NCI-H2107 (cell line): ENCODE measurements at regions not wholly inside any gene's neighbourhood (a gene's known extent, or its start where the extent isn't known, plus 50 kb on each side); places are given as distances from the start of the nearest gene placed in this dataset.

Experiments
- DNase-seq: peaks from one replicate; lab custom pipeline; 2025; lab: John Stamatoyannopoulos, UW

DNA sequence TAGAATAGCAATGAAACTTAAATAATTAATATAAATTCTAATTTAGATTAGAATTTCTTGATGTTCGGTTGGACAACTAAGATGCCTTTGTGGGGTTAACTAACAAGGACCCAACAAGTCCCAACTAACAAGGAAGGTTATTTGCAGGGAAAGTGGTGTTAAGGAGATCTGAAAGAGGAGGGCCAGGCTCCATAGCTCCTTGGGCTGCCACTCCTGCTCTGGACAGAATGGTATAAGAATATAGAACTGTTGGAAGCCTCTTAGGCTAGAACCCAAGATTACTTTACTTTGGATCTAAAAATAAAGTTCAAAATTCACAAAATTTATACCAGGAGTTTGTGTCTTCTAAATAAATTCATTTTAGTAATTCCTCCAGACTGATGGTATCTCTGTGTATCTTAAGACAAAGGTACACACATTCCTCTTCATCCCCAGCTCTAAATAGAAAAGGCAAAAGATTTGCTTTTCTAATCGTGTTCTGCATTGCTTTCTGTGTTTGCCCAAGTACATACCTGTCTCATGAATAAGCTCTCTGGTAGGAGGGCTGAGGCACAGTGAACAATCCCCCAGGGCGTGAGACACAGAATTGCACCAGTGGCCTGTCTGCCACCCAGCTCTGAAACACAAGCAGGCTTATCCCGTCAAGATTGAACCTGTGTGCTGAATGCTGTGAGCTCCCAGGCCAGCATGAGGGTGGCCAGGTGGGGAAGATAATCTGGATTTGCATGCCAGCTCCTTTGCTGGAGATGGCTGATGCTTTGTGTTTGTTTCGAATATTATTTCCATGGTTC is 176.0 kb downstream of the ACKR3 start:
- DNase-seq, result no peak

DNA sequence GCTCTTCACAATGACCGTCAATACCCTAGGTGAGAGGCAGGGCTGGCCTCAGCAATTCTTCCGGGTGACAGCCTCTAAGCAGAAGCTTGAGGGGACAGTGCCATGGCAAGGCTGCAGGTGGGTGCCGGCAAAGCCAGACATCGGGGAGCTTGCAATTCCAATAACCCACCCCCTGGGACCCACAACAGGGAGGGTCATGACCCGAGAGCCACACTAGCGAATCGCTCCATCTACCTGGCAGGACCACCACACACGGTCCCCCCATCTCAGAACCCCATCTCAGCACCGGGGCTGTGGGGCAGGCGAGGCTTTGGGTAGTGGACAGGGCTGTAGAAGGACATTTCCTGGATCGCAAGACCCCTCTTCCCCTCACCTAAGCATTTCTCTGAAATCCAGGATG is 177.2 kb downstream of the ACKR3 start:
- DNase-seq, result no peak

DNA sequence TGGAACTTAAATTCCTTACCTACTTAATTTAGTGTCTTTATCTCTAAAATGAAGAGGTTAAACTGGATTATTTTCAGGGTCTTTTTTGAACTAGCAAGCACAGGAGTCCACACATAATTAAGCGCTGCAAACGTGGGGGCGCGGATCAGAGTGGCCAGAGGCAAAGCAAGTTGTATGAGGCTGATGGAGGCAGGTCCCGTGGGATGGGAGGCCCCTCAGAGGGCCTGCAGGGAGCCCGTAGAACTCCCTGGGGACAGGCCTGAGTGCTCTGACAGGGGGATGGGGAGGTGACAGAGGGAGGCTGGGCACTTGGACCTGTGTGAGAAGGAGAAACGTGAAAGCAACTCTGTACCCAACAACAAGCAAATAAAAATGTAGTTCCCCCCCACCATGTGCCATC is 177.8 kb downstream of the ACKR3 start:
- no peak for DNase-seq

DNA sequence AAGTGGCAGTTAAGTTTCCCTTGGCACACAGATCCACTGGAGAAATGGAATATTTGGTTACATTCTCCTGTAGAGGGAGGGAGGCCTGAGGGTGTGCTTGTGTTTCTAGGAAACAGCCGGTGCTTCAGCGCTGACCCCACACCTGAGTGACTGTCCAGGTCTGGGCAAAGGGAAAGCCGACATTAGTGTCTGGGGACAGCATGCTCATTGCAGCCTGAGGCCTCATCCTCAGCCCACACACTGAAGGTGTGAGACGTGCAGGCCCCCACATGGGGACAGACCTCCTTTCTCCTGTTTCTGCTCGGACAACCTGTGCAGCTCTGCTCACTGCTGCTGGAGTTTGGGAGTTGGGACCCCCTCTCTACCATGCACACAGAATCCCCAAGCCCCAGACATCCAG is 178.3 kb downstream of the ACKR3 start:
- no peak for DNase-seq

DNA sequence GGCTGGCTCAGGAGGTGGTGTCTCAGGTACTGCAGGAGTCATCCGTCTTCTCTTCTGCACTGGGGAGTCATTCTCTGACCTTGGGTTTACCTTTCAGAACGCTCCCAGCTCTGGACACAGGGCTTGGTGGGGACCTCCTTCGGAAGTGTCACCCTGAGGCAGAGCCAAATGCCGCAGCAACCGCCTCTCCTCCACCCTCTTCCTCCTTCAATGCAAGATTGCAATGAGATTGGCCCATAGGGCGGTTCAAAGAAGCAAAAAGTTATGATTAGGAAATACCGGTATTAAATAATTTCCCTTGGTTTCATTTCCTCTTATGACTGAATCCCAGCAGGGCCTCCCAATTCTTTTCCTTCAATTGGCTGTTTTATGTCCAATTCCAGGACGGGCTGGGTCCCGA is 178.8 kb downstream of the ACKR3 start:
- no peak for DNase-seq

DNA sequence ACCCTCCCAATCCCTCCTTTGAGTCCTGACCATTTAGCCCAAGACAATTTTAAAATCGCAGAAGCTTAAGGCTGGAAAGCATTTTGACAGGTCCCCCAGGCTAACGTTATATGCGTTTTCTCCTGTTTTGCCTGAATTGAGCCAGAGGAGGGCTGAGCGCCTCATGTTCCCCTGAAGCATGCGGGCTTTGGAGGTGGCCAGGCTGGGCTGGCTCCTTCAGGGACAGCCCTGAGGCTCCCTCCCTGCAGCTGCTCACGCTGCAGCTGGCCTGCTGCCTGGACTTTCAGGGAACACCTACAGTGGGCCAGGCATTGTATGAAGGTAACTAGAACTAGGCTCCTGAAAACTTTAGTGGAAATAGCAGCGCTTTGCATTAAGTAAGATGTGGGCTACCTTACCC is 179.2 kb downstream of the ACKR3 start:
- no peak for DNase-seq

DNA sequence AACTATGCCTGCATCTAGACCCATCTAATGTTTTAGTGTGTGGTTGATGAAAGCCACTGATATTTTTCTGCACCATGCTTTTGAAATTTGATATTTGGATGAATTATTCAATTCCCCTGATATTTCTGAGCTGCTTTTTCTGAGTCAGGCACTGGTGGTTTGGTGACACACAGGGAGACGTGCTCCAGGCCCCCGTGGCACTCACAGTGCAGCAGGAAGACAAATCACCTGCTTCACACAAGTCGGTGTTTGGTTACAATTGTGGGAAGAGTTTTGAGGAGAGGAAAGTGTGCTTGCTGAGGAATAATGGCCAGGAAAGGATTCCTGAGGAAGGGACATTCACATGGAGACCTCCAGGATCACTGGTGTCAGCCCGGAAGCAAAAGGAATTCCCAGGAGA is 179.7 kb downstream of the ACKR3 start:
- DNase-seq, result peak; percentile 32

DNA sequence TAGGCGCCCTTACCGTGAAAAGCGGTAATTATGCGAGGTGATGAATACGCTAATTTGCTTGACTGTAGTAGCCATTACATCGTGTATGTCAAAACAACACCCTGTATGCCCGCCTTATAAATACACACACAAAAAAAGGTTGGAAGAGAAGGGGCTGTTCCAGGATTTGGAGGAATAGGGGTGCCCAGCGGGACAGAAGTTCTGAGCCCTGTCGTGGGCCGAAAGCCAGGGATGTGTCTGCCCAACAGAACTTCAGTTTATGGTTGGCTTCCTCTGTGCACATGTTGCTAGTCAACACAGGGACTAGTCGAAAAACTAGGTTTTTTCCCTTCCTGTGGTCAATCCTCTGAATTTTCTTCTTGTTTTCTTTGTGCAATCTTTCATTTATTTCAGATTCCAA is 182.5 kb downstream of the ACKR3 start:
- no peak for DNase-seq

DNA sequence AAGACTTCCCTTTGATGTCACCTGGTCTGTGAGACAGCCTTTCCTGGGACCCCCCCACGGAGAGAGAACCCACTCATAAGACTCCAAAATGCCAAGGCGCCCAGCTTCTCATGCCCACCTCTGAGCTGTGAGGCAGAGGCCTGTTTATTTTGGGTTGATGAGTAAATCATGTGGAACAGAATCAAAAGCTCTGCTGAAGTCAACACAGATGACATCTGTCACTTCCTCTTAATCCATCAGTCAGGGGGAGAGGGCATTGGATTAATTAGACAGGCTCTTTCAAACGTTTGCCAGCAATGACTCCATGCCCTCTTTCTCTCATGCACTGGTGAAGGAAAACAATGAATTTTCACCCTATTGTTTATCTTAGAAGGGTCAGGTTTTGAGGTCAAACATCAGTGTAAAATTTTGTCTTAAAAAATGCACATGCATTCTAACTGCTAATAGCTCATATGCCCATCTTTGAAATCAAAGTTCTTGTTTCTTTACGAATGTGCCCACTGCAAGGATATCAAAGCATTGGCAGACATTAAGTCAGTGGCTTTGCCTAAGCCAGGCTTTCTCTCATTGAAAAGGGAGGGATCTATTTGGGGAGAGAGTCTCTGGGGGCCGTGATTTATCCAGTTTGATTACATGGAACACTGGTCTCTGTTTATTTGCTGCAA is 184.1 kb downstream of the ACKR3 start:
- no peak for DNase-seq

DNA sequence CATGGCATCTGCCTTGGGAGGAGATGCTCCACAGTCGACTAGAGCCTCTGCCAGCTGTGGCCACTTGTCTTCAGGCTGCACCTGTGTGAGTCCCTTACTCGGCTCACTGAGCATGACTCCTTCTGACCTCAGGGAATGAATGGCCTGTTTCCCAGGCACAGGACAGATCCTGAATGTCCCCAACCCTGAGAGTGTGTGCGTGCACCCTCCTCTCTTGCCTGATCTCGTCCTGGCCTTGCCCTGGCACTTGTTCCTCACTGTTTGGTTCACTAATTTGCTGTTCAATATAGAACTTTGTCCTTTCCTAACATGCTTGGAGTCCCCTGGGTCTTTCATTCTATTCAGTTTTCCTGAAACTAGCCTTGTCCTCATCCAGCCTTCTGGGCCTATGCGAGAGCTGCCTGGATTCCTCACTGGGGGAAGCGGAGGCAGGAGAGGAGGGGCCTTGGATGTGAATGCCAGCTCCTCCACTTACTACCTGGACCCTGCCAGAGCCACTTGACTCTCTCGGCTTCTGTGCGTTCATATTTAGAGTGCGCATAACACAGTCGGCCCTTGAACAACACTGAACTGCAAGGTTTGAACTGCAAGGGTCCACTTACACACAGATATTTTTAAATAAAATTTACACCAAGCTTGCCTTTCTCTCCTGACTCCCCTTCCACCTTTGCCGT is 184.8 kb downstream of the ACKR3 start:
- no peak for DNase-seq

DNA sequence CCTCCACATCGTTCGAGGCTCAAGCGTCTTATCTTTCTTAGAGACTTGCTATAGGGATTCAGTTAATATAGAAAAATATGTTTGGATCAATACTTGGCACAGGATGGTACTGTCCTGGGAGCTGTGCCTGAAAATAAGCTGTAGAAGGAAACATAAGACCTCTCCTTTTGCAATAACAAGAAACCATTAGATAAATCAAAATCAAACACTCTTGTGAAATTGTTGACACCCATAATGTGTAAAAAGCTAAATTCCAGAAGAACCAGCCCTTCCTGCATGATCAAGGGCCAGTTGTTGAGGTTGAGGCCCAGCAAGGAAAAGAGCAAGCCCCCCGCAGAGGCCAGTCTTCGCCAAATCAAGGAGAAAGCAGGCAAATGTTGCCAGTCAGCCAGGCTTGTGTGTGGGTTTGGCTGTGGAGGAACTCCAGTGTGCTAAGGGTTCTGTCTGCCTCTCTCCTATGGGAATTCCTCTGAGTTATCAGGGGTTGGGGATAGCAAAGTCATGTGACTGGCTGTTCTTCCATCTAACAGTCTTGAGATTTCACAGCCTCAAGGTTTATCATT is 185.7 kb downstream of the ACKR3 start:
- DNase-seq, result no peak

DNA sequence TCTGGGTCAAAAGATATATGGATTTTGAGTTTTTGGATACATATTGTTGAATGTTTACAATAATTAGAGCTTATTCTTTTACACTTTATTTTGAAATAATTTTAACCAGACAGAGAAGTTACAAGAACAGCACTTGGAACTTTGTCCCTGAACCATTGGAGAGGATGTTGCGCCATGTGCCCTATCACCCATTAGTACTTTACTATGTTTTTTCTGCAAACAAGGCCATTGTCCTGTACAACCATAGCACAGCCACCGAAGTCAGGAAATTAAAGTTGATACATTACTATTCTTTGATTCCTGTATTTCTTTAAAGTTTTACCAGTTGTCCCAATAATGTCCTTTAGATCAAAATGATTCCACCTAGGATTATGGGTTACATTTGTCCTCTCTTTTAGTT is 188.8 kb downstream of the ACKR3 start:
- DNase-seq, result no peak

DNA sequence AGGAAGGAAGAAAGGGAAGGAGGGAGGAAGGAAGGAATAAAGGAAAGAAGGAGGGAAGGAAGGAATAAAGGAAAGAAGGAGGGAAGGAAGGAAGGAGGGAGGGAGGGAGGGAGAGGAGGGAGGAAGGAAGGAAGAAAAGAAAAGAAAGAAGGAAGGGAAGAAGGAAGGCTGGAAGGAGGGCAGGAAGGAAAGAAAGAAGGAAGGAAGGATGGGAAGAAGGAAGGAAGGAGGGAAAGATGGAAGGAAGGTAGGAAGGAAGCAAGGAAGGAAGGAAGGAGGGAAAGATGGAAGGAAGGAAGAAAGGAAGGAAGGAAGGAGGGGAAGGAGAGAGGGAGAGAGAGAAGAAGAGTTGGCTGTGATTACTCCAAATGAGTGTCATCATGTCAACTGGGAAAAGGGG is 190.6 kb downstream of the ACKR3 start:
- no peak for DNase-seq

DNA sequence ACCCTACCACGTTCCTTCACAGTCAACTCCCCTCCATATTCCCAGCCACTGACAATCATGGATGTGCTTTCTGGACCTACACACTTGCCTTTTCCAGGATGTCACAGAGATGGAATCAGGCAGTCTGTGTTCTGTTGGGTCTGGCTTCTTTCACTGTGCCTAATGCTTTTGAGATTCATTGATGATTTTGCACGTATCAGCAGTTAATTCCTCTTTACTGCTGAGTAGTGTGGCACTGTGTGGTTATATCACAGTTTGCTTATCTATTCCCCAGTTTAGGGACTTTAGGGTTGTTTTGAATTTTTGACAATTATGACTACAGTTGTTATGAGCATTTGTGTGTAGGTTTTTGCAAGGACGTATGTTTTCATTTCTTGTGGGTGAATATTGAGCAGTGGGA is 191.7 kb downstream of the ACKR3 start:
- DNase-seq, result no peak

DNA sequence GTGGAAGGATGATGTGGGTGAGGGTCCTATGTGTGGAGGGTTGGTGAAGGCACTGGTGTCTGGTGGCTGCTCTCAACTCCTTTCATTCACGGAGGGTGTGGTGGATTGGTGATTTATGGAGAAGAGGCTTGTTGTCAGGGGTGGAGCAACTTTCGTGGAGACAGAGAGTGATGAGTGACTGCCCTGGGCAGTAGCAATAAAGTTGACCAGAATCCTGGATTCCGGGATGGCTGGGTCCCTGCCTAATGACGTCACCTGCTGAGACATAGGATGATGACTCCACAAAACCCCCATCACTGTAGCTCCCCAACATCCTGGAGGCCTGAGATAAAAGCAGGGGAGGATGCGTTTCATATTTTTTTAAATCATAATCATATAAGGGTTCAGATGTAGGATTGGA is 193.0 kb downstream of the ACKR3 start:
- no peak for DNase-seq

DNA sequence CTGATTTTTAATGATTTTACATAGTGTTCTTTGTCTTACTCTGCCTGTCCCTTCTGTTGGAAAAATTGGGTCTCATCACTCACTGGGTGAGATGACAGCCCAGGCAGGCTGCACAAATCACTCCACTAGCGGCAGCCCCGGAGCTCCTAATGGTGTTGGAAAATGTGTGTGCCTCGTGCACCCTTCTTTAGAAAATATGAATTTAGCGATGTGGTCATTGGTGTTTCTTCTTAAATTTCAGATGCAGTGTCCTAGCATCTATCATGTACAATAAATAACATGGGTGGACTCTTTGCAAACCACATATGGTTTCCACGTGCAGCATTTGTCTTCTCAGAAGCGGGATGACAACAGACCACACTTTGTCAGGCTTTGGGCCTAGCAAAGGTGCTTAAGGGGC is 194.2 kb downstream of the ACKR3 start:
- no peak for DNase-seq

DNA sequence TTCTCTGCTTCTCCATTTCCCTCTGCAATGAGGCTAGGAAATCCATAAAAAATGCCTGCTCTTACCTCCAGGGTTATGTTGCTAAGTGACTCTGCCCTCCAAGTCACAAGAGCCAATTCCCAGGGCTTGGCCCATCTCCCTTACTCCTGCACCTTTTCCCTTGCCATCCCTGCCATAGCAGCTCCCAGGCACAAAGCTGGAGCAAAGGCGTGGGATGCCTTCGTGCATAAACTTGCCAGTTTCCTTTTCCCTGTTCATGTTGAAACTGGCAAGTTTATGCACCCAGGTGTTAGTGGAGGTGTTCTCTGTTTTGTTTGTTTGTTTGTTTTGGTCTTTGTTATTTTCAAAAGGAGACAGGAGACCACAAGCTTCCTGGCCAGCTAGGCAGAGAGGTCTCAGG is 195.1 kb downstream of the ACKR3 start:
- no peak for DNase-seq

DNA sequence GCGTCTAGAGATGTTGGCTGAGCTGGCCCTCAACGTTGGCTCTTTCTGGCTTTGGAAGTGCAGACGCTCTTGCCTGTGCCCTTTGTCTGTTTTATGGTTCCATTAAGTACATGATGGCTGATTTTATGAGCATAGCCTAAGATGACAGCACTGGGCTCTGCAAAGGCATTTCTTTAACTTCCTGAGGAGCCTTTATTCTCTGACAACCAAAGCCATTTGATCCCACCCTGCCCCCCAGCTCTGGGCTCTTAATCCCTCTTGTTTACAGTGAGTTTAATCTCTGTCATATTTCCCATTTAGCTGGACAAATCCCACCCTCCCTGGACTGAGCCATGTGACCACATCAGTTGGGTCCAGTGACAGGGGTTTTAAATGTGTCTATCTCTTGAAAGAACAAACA is 195.9 kb downstream of the ACKR3 start:
- DNase-seq, result no peak

DNA sequence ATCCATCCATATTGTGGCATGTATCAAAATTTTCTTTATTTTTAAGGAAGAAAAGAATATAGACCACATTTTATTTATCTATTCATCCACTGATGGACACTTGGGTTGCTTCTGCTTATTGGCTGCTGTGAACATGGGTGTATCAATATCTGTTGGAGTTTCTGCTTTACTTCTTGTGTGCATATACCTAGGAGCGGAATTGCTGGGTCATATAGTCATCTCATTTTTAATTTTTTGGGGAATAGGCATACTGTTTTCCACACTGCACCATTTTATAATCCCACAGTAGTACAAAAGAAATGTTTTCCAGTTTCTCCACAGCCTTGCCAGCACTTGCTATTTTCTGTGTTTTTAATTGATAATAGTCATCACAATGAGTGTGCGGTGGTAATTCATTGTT is 197.2 kb downstream of the ACKR3 start:
- no peak for DNase-seq

DNA sequence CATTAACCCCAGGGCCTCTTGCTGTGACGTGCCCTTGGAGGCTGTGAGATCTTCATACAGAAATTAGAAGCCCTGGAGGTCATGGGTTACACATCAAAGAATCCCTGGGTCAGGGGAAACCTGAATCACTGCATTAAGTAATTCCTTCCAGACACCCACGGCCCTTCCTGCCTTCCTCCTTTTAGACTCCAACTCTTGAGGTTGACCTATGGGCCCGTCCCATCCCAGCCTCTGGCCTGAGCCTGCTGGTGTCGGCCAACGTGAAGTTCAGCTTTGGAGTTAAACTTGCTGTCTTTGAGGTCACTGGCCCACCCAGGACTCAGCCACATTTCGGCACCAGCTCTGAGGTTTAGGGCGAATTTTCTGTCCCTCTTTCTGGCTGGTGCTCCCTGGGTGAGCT is 198.3 kb downstream of the ACKR3 start:
- DNase-seq, result no peak

DNA sequence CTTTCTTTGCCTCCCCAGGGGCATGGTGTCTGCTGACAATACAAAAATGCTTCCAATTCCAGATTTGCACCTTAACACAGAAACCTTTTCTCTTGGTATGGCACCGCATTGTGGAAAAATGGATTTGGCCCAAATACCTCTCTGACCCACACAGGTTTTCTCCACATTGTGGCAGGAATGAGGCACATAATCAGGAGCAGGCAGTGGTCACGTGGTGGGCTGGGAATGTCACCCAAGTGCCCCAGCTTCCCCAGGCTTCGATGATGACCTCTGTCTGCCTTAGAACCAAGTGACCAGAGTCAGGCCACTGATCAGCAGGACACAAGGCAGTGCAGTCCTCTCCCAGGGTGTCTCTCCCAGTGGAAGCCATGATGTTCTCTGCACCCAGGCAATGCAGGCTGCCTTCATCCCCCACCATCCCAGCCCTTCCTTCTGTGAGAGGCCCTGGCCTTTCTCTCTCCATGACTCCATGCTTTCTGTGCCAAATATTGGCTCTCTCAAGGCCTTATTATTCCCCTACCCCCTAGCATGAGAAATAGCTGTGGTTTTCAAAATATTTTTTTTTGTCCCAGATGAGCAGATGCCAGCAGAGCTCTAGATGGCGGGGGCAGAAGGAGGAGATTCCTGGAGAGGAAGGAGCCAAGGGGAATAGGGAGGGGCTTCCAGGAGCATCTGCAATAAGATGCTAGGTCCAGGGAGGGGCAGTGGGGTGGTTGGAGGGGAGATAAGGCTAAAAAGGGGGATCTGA is 198.9 kb downstream of the ACKR3 start:
- DNase-seq, result no peak

DNA sequence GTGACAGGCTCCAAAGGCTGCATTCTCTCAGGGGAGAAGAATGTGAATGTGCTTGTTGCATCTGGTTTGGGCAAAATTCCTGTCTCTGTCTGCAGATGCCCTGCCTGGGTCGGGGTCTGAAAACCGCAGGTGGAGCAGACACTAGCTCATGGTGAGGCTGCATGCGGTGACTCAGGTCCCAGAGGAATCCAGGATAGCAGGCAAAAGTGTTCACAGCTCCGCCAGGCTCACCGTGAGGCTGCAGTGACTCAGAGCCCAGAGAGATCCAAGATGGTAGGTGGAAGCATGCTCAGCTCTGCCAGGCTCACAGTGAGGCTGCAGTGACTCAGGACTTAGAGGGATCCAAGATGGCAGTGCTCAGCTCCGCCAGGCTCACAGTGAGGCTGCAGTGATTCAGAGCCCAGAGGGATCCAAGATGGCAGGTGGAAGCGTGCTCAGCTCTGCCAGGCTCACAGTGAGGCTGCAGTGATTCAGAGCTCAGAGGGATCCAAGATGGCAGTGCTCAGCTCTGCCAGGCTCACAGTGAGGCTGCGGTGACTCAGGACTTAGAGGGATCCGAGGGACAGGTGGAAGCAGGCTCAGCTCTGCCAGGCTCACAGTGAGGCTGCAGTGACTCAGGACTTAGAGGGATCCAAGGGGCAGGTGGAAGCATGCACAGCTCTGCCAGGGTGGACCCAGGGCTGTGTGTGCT is 200.5 kb downstream of the ACKR3 start:
- no peak for DNase-seq
